ENCODE measurements at regions not wholly inside any gene's neighbourhood (a gene's known extent, or its start where the extent isn't known, plus 50 kb on each side); places are given as distances from the start of the nearest gene placed in this dataset.
"Not testable (repeated sequence)": the region's sequence is repeated elsewhere in the genome, so short reads cannot be mapped to it uniquely, and the experiment has no call there.

DNA sequence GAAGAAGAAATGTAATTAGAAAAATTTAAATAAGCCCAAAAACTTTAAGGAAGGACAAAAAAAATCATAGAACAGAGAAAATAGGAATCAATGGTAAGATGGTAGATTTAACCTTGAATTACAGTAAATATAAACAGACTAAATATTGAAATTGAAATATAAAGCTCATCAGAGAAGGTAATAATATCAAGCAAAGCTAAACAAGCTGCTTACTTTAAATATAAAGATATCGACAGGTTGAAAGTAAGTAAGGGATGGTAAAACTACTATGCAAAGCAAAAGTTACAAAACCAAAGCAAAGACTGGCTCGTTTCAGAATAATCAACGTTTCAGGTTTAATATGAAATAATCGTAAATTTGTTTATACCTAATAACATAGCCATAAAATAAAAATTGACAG, 137.0 kb upstream of the KCNJ15 start:
- Histone ChIP-seq H3K27me3 (no peaks in the 10 kb centered on the region), H3K4me1 (no peaks in the 10 kb centered on the region), H3K27ac (no peak overlapping the region), H3K4me3 (no peak overlapping the region), H3K36me3 (no peaks in the 10 kb centered on the region), H3K9me3 (peaks cover 0 to 3% (median 0%) of the 10 kb centered on the region in 3 donors)
- no peak for ATAC-seq
- TF ChIP-seq POLR2A (IDR thresholded peaks at IDR 0.05): no peak
- TF ChIP-seq, protein P1, sequence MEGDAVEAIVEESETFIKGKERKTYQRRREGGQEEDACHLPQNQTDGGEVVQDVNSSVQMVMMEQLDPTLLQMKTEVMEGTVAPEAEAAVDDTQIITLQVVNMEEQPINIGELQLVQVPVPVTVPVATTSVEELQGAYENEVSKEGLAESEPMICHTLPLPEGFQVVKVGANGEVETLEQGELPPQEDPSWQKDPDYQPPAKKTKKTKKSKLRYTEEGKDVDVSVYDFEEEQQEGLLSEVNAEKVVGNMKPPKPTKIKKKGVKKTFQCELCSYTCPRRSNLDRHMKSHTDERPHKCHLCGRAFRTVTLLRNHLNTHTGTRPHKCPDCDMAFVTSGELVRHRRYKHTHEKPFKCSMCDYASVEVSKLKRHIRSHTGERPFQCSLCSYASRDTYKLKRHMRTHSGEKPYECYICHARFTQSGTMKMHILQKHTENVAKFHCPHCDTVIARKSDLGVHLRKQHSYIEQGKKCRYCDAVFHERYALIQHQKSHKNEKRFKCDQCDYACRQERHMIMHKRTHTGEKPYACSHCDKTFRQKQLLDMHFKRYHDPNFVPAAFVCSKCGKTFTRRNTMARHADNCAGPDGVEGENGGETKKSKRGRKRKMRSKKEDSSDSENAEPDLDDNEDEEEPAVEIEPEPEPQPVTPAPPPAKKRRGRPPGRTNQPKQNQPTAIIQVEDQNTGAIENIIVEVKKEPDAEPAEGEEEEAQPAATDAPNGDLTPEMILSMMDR (IDR thresholded peaks at IDR 0.05 in 4 of 5, conservative IDR thresholded peaks at IDR 0.05 in 1 of 5): no peak
- in situ Hi-C loops (cut with MboI; ENCODE audit: low sequenced_read_pairs in 4 of 4): no loop called here
- intact Hi-C loops (cut with DNase I; ENCODE audit: low total_unique reads): no loop called here
- no peak for DNase-seq

DNA sequence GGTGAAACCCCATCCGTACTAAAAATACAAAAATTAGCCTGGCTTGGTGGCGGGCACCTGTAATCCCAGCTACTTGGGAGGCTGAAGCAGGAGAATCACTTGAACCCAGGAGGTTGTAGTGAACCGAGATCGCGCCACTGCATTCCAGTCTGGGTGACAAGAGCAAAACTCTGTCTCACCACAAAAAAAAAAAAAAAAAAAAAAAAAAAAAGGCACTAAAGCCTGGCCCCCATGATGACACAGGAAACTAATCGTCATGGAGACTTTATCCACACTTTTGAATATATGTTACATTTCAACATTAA, 136.2 kb upstream of the KCNJ15 start:
- ATAC-seq; H3K4me3 ChIP-seq; DNase-seq; H3K27me3 ChIP-seq; H3K36me3 ChIP-seq; H3K27ac ChIP-seq; H3K4me1 ChIP-seq; intact Hi-C loops (cut with DNase I; ENCODE audit: low total_unique reads); in situ Hi-C loops (cut with MboI; ENCODE audit: low sequenced_read_pairs in 4 of 4); H3K9me3 ChIP-seq: not testable (repeated sequence)

DNA sequence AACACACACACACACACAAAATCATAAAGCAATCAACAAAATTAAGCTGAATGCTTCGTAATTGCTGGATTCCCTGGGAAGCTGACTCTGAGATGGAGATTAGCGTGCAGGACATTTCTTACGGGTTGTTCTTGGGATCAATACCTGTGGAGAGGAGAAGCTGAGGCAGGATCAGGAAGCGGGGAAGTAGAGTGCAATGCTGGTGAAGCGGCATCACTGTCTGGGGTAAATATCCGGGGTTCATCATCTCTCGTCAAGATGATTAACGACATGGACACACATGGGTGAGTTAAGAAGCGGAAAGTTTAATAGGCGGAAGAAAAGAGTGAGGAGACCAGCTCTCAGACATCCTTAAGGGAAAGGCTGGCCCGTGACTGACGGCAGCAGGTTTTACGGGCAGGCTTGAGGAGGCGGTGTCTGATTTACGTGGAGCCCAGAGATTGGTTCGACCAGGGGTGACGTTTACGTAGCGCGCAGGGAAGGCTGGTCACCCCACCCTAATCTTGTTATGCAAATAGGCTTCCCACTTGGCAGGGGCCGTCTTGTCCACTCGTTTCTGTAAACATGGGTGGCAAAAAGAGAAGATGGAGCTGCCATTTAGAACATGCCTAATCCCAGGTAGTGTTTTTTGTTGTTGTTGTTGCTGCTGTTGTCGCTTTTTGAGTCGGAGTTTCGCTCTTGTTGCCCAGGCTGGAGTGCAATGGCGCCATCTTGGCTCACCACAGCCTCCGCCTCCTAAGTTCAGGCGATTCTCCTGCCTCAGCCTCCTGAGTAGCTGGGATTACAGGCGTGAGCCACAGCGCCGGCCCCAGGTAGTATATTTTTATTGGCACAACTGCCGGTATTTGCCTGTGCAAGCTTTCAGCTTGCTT, 135.6 kb upstream of the KCNJ15 start:
- intact Hi-C loops (cut with DNase I; ENCODE audit: low total_unique reads) (no loop called here), in situ Hi-C loops (cut with MboI; ENCODE audit: low sequenced_read_pairs in 4 of 4) (no loop called here)
- ATAC-seq: no peak
- Histone ChIP-seq H3K4me1 (no peaks in the 10 kb centered on the region), H3K27me3 (no peaks in the 10 kb centered on the region), H3K27ac (no peak overlapping the region), H3K9me3 (no peaks in the 10 kb centered on the region), H3K4me3 (no peak overlapping the region), H3K36me3 (no peaks in the 10 kb centered on the region)
- DNase-seq: no peak
- TF ChIP-seq, protein P1 (IDR thresholded peaks at IDR 0.05 in 4 of 5, conservative IDR thresholded peaks at IDR 0.05 in 1 of 5): no peak
- TF ChIP-seq POLR2A (IDR thresholded peaks at IDR 0.05): no peak

DNA sequence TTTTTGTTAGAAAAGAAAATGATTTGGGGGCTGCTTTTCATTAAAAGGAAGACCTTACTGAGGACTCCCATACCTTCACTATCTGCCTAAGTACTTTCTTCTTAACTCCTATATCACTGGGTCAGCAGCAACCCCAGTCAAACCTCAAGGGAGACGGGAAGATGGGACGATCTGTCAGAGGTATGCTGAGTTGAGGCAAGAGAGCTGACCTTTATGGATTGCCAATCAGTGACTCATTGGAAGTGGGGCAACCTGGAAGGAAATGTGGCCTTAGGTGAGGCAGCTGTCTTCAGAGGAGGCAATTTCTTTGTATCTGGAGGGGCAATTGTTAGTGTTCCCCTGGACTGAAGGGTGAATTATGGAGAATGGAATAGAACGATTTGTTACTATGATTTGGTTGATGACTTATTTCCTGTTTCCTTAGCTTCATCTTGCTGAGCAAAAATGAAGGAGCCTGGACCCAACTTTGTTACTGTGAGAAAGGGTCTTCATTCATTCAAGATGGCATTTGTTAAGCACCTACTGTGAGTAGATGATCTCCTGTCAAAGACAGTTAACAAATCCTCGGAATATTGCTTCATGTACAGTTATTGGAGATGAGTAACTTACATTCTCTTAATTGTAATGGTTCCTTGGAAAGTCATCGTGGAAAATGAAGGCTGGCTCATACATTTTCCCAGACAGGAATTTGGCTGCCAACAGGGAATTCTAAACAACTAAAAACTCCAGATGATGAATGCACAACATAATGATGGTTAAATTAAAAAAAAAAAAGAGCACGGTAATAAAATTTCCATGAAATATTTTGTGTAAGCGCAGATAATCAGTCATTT, 134.7 kb upstream of the KCNJ15 start:
- Histone ChIP-seq H3K9me3 (no peaks in the 10 kb centered on the region), H3K27ac (no peak overlapping the region), H3K4me1 (no peaks in the 10 kb centered on the region), H3K36me3 (no peaks in the 10 kb centered on the region), H3K27me3 (no peaks in the 10 kb centered on the region), H3K4me3 (no peak overlapping the region)
- in situ Hi-C loops (cut with MboI; ENCODE audit: low sequenced_read_pairs in 4 of 4) (no loop called here), intact Hi-C loops (cut with DNase I; ENCODE audit: low total_unique reads) (no loop called here)
- DNase-seq: no peak
- TF ChIP-seq, protein P1 (IDR thresholded peaks at IDR 0.05 in 4 of 5, conservative IDR thresholded peaks at IDR 0.05 in 1 of 5): no peak
- TF ChIP-seq POLR2A (IDR thresholded peaks at IDR 0.05): no peak
- ATAC-seq: no peak

DNA sequence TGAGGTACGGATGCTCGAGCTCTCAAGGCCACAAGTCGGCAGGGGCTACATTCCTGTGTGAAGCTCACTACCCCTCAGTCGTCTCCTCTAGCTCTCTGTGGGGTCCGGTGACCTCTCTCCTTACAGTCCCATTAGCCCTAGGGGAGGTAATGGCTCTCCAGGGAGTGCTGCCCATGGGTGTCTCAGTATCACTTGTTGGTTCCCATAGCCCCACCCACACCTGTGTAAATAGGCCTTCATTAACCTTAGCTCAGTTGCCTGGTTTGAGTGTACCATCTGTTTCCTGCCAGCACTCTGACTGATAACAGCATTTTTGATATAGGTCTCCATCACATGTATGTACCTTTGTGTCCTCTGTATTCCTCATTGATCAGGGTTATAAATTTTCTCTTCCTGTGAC, 133.2 kb upstream of the KCNJ15 start:
- H3K36me3 ChIP-seq: no peaks in the 10 kb centered on the region
- no peak for DNase-seq
- H3K27me3 ChIP-seq: no peaks in the 10 kb centered on the region
- intact Hi-C loops (cut with DNase I; ENCODE audit: low total_unique reads) (no loop called here), in situ Hi-C loops (cut with MboI; ENCODE audit: low sequenced_read_pairs in 4 of 4) (no loop called here)
- no peak overlapping the region for H3K4me3 ChIP-seq
- TF ChIP-seq POLR2A (IDR thresholded peaks at IDR 0.05): no peak
- TF ChIP-seq, protein P1 (IDR thresholded peaks at IDR 0.05 in 4 of 5, conservative IDR thresholded peaks at IDR 0.05 in 1 of 5): no peak
- no peak for ATAC-seq
- no peak overlapping the region for H3K27ac ChIP-seq
- no peaks in the 10 kb centered on the region for H3K4me1 ChIP-seq
- no peaks in the 10 kb centered on the region for H3K9me3 ChIP-seq

Measured in gastrocnemius medialis (tissue), 4 donors.